ENCODE measurements at regions not wholly inside any gene's neighbourhood (a gene's known extent, or its start where the extent isn't known, plus 50 kb on each side); places are given as distances from the start of the nearest gene placed in this dataset.

- Histone ChIP-seq H3K4me3 (ENCODE audit: low read length) (no peak overlapping the region), H3K9ac (ENCODE audit: low read length) (no peak overlapping the region), H4K20me1 (ENCODE audit: low read length) (no peaks in the 10 kb centered on the region), H3K27ac (ENCODE audit: low read length) (no peak overlapping the region), H3K79me2 (ENCODE audit: low read length) (no peaks in the 10 kb centered on the region), H3K4me2 (ENCODE audit: low read length) (no peak overlapping the region), H3K27me3 (ENCODE audit: low read length) (no peaks in the 10 kb centered on the region), H3K9me3 (ENCODE audit: low read length) (no peaks in the 10 kb centered on the region), H3K9me2 (replicated peaks; ENCODE audit: low read length) (no peaks in the 10 kb centered on the region), H2AFZ (ENCODE audit: low read length) (no peak overlapping the region), H3K36me3 (ENCODE audit: low read depth, low read length) (no peaks in the 10 kb centered on the region), H3K4me1 (ENCODE audit: insufficient read depth, low read length) (no peaks in the 10 kb centered on the region), H3F3A (ENCODE audit: low read length, unreplicated experiment) (no peaks in the 10 kb centered on the region)
- intact Hi-C loops (cut with micrococcal nuclease), result no loop called here
- TF ChIP-seq EZH2phosphoT487 (IDR thresholded peaks at IDR 0.05; ENCODE audit: borderline replicate concordance, low read length) (no peak), EZH2 (IDR thresholded peaks at IDR 0.05; ENCODE audit: low read length, unreplicated experiment) (no peak)
- ChIA-PET CTCF (no interaction called here), POLR2A (ENCODE audit: unreplicated experiment) (no interaction called here)
- BruUV-seq (replicated peaks), result no TSS peak
- no peak for DNase-seq
- no peak for ATAC-seq
These were observed 574.0 kb downstream of the BRD1 start for GRCh38 chr22:49253656-49254055.

DNA sequence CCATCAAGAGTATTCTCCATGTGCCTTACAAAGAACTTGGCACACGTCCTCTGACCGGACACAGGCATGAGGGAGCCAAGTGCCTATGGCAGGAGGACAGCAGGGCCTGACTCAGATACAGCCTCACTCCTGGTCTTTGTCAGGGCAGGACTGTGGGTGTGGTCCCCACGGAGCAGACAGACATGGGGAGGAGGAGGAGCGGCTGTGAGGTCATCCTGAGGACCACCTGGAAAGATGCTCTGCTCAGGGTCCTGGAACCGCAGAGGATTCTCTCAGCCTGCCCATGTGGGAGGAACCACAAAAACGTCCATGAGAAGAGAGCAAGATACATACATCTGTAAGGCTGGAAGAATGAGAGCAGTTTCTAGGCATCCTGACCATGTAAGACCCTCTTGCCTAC is 576.3 kb downstream of the BRD1 start:
- DNase-seq (no peak), ATAC-seq (no peak)
- H3K27me3 ChIP-seq (ENCODE audit: low read length), result no peaks in the 10 kb centered on the region
- no peak overlapping the region for H3K9ac ChIP-seq (ENCODE audit: low read length)
- no peaks in the 10 kb centered on the region for H3K79me2 ChIP-seq (ENCODE audit: low read length)
- CTCF ChIA-PET, result no interaction called here
- POLR2A ChIA-PET (ENCODE audit: unreplicated experiment), result no interaction called here
- H3K9me2 ChIP-seq (replicated peaks; ENCODE audit: low read length), result no peaks in the 10 kb centered on the region
- TF ChIP-seq EZH2 (IDR thresholded peaks at IDR 0.05; ENCODE audit: low read length, unreplicated experiment), result no peak
- TF ChIP-seq, protein P1, sequence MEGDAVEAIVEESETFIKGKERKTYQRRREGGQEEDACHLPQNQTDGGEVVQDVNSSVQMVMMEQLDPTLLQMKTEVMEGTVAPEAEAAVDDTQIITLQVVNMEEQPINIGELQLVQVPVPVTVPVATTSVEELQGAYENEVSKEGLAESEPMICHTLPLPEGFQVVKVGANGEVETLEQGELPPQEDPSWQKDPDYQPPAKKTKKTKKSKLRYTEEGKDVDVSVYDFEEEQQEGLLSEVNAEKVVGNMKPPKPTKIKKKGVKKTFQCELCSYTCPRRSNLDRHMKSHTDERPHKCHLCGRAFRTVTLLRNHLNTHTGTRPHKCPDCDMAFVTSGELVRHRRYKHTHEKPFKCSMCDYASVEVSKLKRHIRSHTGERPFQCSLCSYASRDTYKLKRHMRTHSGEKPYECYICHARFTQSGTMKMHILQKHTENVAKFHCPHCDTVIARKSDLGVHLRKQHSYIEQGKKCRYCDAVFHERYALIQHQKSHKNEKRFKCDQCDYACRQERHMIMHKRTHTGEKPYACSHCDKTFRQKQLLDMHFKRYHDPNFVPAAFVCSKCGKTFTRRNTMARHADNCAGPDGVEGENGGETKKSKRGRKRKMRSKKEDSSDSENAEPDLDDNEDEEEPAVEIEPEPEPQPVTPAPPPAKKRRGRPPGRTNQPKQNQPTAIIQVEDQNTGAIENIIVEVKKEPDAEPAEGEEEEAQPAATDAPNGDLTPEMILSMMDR (conservative IDR thresholded peaks at IDR 0.05; ENCODE audit: low read depth, low read length), result no peak
- no peak for TF ChIP-seq EZH2phosphoT487 (IDR thresholded peaks at IDR 0.05; ENCODE audit: borderline replicate concordance, low read length)
- no peak overlapping the region for H3K4me3 ChIP-seq (ENCODE audit: low read length)
- H4K20me1 ChIP-seq (ENCODE audit: low read length), result no peaks in the 10 kb centered on the region
- BruUV-seq (replicated peaks), result no TSS peak
- H2AFZ ChIP-seq (ENCODE audit: low read length), result no peak overlapping the region
- H3K4me1 ChIP-seq (ENCODE audit: insufficient read depth, low read length), result no peaks in the 10 kb centered on the region
- intact Hi-C loops (cut with micrococcal nuclease), result no loop called here
- H3K27ac ChIP-seq (ENCODE audit: low read length), result no peak overlapping the region
- no peaks in the 10 kb centered on the region for H3F3A ChIP-seq (ENCODE audit: low read length, unreplicated experiment)
- no peaks in the 10 kb centered on the region for H3K36me3 ChIP-seq (ENCODE audit: low read depth, low read length)
- H3K4me2 ChIP-seq (ENCODE audit: low read length), result no peak overlapping the region
- no peaks in the 10 kb centered on the region for H3K9me3 ChIP-seq (ENCODE audit: low read length)

- Histone ChIP-seq H4K20me1 (ENCODE audit: low read length) (no peaks in the 10 kb centered on the region), H3K79me2 (ENCODE audit: low read length) (no peaks in the 10 kb centered on the region), H3K9ac (ENCODE audit: low read length) (no peak overlapping the region), H3F3A (ENCODE audit: low read length, unreplicated experiment) (no peaks in the 10 kb centered on the region), H3K36me3 (ENCODE audit: low read depth, low read length) (no peaks in the 10 kb centered on the region), H3K4me2 (ENCODE audit: low read length) (no peak overlapping the region), H3K9me3 (ENCODE audit: low read length) (no peaks in the 10 kb centered on the region), H3K9me2 (replicated peaks; ENCODE audit: low read length) (no peaks in the 10 kb centered on the region), H3K4me1 (ENCODE audit: insufficient read depth, low read length) (no peaks in the 10 kb centered on the region), H2AFZ (ENCODE audit: low read length) (no peak overlapping the region), H3K4me3 (ENCODE audit: low read length) (no peak overlapping the region), H3K27ac (ENCODE audit: low read length) (no peak overlapping the region), H3K27me3 (ENCODE audit: low read length) (no peaks in the 10 kb centered on the region)
- ChIA-PET POLR2A (ENCODE audit: unreplicated experiment) (no interaction called here), CTCF (no interaction called here)
- TF ChIP-seq, protein P1 (conservative IDR thresholded peaks at IDR 0.05; ENCODE audit: low read depth, low read length), result no peak
- TF ChIP-seq EZH2 (IDR thresholded peaks at IDR 0.05; ENCODE audit: low read length, unreplicated experiment) (no peak), EZH2phosphoT487 (IDR thresholded peaks at IDR 0.05; ENCODE audit: borderline replicate concordance, low read length) (no peak)
- BruUV-seq (replicated peaks), result no TSS peak
- DNase-seq, result no peak
- no peak for ATAC-seq
- intact Hi-C loops (cut with micrococcal nuclease), result no loop called here
These were observed 580.3 kb downstream of the BRD1 start for GRCh38 chr22:49247194-49247924.

Measured in PC-3 (cell line).